Naive B cell (primary cell): ENCODE measurements at regions not wholly inside any gene's neighbourhood (a gene's known extent, or its start where the extent isn't known, plus 50 kb on each side); places are given as distances from the start of the nearest gene placed in this dataset.

Source experiments
- ATAC-seq, 2 donors: fragments of 150-1000 bp; cut with Tn5 transposase; 2 replicates each; pipeline ENCODE4 v1.10.0; 2021; ENCODE audit warnings: low read depth in 2 of 2, mild to moderate bottlenecking in 2 of 2, moderate library complexity in 2 of 2
- DNase-seq: peaks from one replicate; pipeline ENCODE4 v3.0.0; 2022
- H3K27ac Mint-ChIP-seq, 6 donors: one replicate each; pipeline ENCODE4 v1.8.0; 2020 to 2022; ENCODE audit warnings: mild to moderate bottlenecking in 6 of 6, mixed read lengths in 6 of 6, moderate library complexity in 5 of 6, inconsistent platforms in 2 of 6
- H3K27me3 Mint-ChIP-seq, 3 donors: one replicate each; pipeline ENCODE4 v1.8.0; 2021 to 2022; ENCODE audit warnings: mixed read lengths in 3 of 3, mild to moderate bottlenecking in 1 of 3
- H3K36me3 Mint-ChIP-seq, 2 donors: one replicate each; pipeline ENCODE4 v1.8.0; 2020 to 2022; ENCODE audit warnings: mixed read lengths in 2 of 2, inconsistent platforms in 1 of 2, mild to moderate bottlenecking in 1 of 2
- H3K4me1 Mint-ChIP-seq, 3 donors: one replicate each; pipeline ENCODE4 v1.8.0; 2020 to 2022; ENCODE audit warnings: mixed read lengths in 3 of 3, inconsistent platforms in 1 of 3, mild to moderate bottlenecking in 1 of 3, moderate library complexity in 1 of 3
- H3K4me3 Mint-ChIP-seq, 8 donors: one replicate each; pipeline ENCODE4 v1.8.0; 2020 to 2022; ENCODE audit warnings: mild to moderate bottlenecking in 8 of 8, mixed read lengths in 8 of 8, moderate library complexity in 8 of 8, inconsistent platforms in 2 of 8
- H3K9me3 Mint-ChIP-seq, 7 donors: one replicate each; pipeline ENCODE4 v1.8.0; 2020 to 2022; ENCODE audit warnings: mixed read lengths in 7 of 7, mild to moderate bottlenecking in 5 of 7, inconsistent platforms in 2 of 7, moderate library complexity in 1 of 7

DNA sequence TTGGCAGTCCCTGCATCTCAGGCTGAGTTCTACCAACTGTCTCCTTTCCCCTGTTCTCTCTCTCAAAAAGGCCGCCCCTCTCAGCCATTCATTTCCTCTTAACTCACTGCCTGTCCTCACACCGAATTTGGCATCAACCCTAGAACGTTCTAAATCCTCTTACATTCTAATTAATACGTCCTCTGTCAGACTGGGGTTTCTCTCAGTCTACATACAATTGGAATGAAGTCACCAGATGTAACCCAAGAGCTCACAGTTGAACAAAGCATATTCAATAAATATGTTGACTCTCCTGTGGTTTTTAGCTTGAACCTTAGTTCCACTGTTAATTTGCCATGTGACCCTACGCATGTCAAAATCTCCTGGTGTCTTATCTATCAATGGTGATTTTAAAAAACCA, 269.6 kb downstream of the CLIC5 start:
- Mint-ChIP-seq H3K36me3 (peaks cover 0 to 18% of the 10 kb centered on the region in 2 donors), H3K27ac (no peak overlapping the region), H3K4me1 (peaks cover 11 to 17% (median 14%) of the 10 kb centered on the region in 3 donors), H3K9me3 (peaks cover 4 to 22% (median 15%) of the 10 kb centered on the region in 7 donors), H3K4me3 (no peak overlapping the region), H3K27me3 (peaks cover 0 to 5% (median 1%) of the 10 kb centered on the region in 3 donors)
- ATAC-seq (no peak), DNase-seq (no peak)

DNA sequence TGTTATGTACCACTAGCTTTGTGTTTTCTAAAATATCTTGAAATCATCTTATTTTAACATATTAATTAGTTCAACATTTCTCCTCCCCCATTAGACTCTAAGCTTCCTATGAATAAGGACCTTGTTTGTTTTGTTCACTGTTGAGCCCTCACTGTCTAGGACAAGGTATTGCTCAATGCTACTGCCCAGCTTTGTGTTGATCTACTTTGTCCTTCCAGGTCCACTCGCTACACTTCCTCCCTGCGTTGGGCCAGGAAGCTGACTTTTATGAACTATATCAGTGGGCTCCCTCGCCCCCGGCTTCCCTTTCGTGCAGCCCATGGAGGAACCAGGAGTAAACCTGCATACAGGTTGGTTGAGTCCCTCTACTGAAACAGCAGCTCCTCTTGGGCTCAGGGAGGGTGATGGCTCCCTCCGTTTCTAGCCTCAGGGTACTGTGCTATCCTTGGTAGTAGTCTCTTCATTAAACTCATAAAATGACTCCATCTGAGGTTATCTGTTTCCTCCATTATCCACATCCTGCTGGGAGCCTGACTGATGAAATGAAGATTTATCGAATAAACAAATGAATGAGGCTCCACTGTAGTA, 272.5 kb downstream of the CLIC5 start:
- Mint-ChIP-seq H3K36me3 (peaks cover 0 to 12% of the 10 kb centered on the region in 2 donors), H3K9me3 (peaks cover 1 to 16% (median 13%) of the 10 kb centered on the region in 7 donors), H3K4me1 (peaks cover 17 to 19% (median 17%) of the 10 kb centered on the region in 3 donors), H3K27ac (peak overlapping the region in 1 of 6 donors; percentile 8), H3K27me3 (no peaks in the 10 kb centered on the region), H3K4me3 (peak overlapping the region in 3 of 8 donors; percentile 7 to 43 (median 21))
- DNase-seq = no peak
- no peak for ATAC-seq

DNA sequence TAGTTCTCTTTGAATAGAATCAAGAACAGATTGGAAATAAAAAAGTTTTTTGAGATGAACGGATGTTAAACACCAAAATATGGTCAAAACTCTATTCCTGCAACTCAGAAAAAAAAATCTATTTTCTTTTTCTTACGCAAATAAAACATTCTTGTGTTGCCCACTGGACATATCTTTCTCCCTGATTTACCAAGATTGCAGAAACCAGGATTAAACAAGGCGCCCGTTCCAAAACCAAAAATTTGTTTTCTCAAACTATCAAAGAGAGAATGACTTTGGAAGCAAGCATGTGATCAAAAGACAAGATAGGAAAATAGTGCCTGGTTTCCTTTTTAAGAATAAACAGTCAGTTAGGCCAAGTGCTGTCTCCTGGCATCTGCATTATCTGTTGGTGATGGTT, 273.1 kb downstream of the CLIC5 start:
- Mint-ChIP-seq H3K4me3 (peak overlapping the region in 3 of 8 donors; percentile 49 to 87 (median 85)), H3K36me3 (peaks cover 0 to 9% of the 10 kb centered on the region in 2 donors), H3K27me3 (no peaks in the 10 kb centered on the region), H3K27ac (peak overlapping the region in 1 of 6 donors; percentile 51), H3K4me1 (peaks cover 17 to 24% (median 23%) of the 10 kb centered on the region in 3 donors), H3K9me3 (peaks cover 0 to 10% (median 8%) of the 10 kb centered on the region in 7 donors)
- DNase-seq = no peak
- no peak for ATAC-seq

DNA sequence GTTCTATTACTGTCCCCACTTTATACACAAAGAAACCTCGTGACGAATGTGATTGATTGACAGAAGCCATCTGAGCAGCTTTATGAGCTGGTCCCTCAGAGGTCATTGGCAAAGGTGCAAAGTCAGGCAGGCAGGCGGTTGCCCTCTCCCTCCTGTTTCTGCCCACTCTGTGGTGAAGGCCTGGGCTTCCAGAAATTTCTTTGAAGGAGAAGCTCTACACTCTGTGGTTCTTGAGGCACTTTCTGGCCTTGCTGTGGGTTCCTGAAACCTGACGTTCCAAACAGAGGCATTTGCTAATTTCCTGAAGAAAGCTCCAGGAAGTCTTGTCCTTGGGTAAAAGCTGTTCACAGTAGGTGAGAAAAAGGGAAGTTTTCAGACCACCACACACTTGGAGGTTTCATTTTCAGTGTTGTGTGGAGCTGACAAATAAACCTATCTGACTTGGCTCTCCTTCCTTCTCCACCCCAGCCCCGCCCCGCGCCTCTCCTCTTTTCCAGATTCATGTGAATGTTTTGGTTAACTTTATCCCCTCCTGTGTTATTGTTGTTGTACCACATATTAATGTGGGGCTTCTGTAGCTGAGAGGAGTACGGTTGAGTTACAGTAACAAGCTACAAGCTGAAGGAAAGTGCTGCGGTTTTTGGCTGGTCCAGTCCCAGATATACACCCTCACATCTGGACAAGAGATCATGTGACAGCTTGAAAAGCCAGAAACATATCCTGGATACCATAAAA, 274.1 kb downstream of the CLIC5 start:
- Mint-ChIP-seq H3K27ac (peak overlapping the region in 5 of 6 donors; percentile 48 to 73 (median 70)), H3K9me3 (peaks cover 0 to 4% (median 0%) of the 10 kb centered on the region in 7 donors), H3K27me3 (no peaks in the 10 kb centered on the region), H3K4me1 (peaks cover 17 to 30% (median 27%) of the 10 kb centered on the region in 3 donors), H3K36me3 (no peaks in the 10 kb centered on the region), H3K4me3 (peak overlapping the region; percentile 24 to 87 (median 68))
- DNase-seq (peak; percentile 11), ATAC-seq (peak; percentile 66 to 79)

DNA sequence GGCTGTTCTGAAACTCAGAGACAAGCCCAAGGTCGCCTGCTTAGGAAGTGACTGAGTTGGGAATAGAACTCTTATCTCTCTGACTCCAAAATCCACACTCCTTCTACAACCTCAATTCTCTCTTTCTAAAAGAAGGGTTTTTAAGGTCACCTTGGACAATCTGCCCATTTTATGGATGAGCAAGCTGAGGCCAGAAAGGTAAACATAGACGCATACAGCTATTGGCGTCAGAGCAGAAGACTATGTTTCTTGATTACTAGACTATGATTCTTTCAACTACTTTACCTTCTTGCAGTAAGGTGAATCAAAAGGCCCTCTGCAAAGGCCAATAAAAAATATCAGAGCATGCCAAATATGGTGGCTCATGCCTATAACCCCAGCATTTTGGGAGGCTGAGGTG, 276.6 kb downstream of the CLIC5 start:
- no peak overlapping the region for H3K4me3 Mint-ChIP-seq
- H3K36me3 Mint-ChIP-seq = no peaks in the 10 kb centered on the region
- H3K4me1 Mint-ChIP-seq = peaks cover 17 to 30% (median 27%) of the 10 kb centered on the region in 3 donors

DNA sequence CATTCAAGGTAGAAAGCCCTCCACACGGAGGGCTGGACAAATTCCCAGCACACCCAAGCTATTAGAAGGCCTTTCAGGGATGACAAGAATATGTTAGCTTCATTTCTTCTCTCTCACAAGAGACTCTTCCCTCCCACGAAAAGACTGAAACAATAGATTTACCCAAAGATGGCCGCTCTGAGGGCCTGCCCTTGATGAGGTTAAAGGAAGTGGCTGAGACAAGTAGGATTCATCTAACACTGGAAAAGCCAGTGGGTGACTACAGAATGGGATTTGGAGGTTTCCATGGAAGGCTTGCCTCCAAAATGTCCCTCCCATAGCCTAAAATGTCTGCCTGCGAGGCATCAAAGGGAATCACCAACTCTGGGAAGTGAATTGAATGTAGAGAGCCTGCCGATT, 277.6 kb downstream of the CLIC5 start:
- DNase-seq = no peak
- no peak for ATAC-seq
- Mint-ChIP-seq H3K9me3 (no peaks in the 10 kb centered on the region), H3K27me3 (peaks cover 0 to 6% (median 0%) of the 10 kb centered on the region in 3 donors), H3K4me3 (no peak overlapping the region), H3K4me1 (peaks cover 15 to 30% (median 27%) of the 10 kb centered on the region in 3 donors), H3K36me3 (no peaks in the 10 kb centered on the region), H3K27ac (peak overlapping the region in 1 of 6 donors; percentile 15)

More for the DNA sequence above, 276.6 kb downstream of the CLIC5 start:
- H3K9me3 Mint-ChIP-seq = no peaks in the 10 kb centered on the region
- peaks cover 0 to 1% (median 0%) of the 10 kb centered on the region in 3 donors for H3K27me3 Mint-ChIP-seq
- no peak overlapping the region for H3K27ac Mint-ChIP-seq
- ATAC-seq (no peak), DNase-seq (no peak)

DNA sequence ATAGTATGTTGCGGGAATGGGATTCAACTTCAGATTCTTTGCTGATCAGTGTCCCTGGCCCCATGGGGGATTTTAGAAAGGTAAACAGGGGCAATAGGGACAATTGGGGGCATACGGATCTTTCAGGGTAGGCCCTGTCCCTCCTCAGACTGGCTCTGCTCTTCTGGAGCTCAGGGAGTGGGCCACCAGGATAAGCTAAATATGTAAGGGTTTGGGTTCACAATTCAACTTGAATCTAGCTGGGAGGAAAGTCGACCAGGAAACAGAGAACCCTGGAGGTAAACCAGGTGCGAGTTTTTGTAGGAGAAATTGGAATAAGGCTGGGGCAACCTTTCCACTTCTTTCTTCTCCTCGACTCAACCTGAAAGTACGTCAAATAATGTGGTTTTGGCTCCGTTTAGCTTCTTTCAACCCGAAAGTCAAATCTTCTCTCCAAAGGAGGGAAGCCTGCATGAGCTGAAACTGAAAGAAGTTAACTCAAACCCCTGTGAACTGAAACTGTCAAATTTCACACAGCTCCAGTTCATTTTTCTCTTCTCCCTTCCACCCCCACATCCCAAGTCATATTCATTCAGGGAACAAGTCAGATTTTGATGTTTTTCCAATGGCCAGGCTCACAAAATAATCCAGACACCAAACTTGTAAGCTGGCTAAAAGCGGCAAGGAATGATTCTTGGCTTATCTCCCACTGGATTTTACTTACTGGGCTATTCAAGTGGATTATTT, 278.2 kb downstream of the CLIC5 start:
- peaks cover 13 to 30% (median 27%) of the 10 kb centered on the region in 3 donors for H3K4me1 Mint-ChIP-seq
- no peaks in the 10 kb centered on the region for H3K9me3 Mint-ChIP-seq
- ATAC-seq = no peak
- no peaks in the 10 kb centered on the region for H3K36me3 Mint-ChIP-seq
- no peak for DNase-seq
- H3K27ac Mint-ChIP-seq = no peak overlapping the region
- peaks cover 0 to 6% (median 0%) of the 10 kb centered on the region in 3 donors for H3K27me3 Mint-ChIP-seq
- H3K4me3 Mint-ChIP-seq = peak overlapping the region in 1 of 8 donors; percentile 34

DNA sequence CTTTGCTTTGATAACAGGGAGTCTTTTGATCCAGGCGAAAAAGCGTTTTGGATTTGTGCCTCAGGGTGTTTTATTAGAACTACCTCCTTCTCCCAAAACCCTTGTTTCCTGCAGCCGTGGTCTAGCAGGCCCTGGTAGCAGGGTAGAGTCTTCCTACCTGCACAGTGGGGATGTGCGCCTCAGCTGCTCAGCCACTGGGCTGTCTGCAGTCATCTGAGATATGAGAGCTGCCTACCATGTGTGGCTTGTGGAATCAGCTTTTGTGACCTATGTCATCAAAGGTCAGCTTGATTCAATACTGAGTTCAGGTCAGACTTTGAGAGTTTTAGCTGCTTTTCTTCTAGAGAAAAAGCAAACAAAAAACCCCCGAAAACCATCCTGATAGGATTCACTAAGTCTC, 279.5 kb downstream of the CLIC5 start:
- ATAC-seq = no peak
- H3K9me3 Mint-ChIP-seq = no peaks in the 10 kb centered on the region
- no peak overlapping the region for H3K4me3 Mint-ChIP-seq
- no peaks in the 10 kb centered on the region for H3K36me3 Mint-ChIP-seq
- no peak overlapping the region for H3K27ac Mint-ChIP-seq
- peaks cover under 1 to 17% (median 16%) of the 10 kb centered on the region in 3 donors for H3K4me1 Mint-ChIP-seq
- H3K27me3 Mint-ChIP-seq = peaks cover 0 to 6% (median 0%) of the 10 kb centered on the region in 3 donors
- DNase-seq = no peak

DNA sequence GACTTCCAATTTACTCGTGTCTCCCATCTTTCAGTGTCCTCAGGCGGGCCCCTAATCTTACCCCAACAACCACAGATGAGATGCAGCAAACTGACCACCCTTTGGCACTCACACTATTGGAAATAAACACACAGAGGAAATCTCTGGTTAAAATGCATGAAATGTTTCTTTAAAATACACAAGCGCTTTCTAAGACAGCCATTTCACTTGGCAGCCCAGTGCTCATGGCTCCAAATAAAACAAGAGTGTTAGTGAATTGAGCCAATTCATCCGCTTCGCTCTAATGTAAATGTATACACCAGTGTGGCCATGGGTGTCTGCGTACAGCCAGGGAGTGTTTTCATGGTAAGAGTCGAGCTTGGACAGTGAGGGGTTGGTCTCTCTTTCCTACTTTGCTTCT, 282.9 kb downstream of the CLIC5 start:
- Mint-ChIP-seq H3K9me3 (no peaks in the 10 kb centered on the region), H3K4me3 (no peak overlapping the region), H3K27ac (no peak overlapping the region), H3K4me1 (peaks cover 0 to 8% (median 4%) of the 10 kb centered on the region in 3 donors), H3K27me3 (peaks cover 0 to 6% (median 0%) of the 10 kb centered on the region in 3 donors), H3K36me3 (no peaks in the 10 kb centered on the region)
- ATAC-seq (no peak), DNase-seq (no peak)

DNA sequence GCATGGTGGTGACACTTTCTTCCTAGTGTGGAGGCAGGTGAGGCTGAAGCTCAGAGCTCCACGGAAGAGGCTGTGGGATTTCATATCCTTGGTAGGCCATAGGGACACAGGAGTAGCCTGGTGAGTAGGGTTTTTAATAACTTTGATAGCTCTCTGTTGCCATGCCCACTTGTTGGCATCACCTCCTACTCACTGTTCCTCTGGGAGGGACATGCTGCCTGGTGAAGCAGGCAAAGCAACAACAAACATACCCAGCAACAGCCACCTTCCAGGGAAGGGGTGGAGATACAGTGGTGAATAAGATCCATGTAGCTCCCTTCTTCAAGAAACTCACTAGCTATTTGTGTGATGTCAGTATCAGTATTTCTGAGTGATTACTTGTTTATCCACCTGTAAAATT, 285.4 kb downstream of the CLIC5 start:
- ATAC-seq (no peak), DNase-seq (no peak)
- no peaks in the 10 kb centered on the region for H3K36me3 Mint-ChIP-seq
- no peak overlapping the region for H3K4me3 Mint-ChIP-seq
- peaks cover 0 to 4% (median 0%) of the 10 kb centered on the region in 7 donors for H3K9me3 Mint-ChIP-seq
- H3K27me3 Mint-ChIP-seq = peaks cover 0 to 6% (median 0%) of the 10 kb centered on the region in 3 donors
- H3K4me1 Mint-ChIP-seq = no peaks in the 10 kb centered on the region
- no peak overlapping the region for H3K27ac Mint-ChIP-seq

DNA sequence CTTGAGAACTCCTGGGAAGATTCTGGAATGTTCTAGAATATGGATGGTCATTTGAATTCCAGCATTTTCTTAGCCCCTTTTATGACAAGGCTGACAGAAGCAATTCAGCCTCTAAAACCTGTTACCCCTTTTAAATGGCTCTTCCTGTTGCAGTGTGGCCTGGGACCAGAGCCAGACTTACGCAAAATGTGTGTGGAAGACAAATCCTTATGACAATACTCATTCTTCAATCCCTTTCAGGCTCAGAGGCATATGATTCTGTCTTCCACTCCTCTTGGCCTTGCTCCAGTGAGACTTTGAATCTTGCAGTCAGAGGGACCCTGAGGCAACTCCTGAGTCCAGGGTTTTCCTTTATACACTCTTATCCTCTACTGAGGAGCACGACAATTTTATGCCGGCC, 287.0 kb downstream of the CLIC5 start:
- Mint-ChIP-seq H3K4me3 (no peak overlapping the region), H3K9me3 (peaks cover 0 to 4% (median 0%) of the 10 kb centered on the region in 7 donors), H3K36me3 (no peaks in the 10 kb centered on the region), H3K4me1 (no peaks in the 10 kb centered on the region), H3K27ac (no peak overlapping the region), H3K27me3 (peaks cover 0 to under 1% (median 0%) of the 10 kb centered on the region in 3 donors)
- DNase-seq (no peak), ATAC-seq (no peak)

DNA sequence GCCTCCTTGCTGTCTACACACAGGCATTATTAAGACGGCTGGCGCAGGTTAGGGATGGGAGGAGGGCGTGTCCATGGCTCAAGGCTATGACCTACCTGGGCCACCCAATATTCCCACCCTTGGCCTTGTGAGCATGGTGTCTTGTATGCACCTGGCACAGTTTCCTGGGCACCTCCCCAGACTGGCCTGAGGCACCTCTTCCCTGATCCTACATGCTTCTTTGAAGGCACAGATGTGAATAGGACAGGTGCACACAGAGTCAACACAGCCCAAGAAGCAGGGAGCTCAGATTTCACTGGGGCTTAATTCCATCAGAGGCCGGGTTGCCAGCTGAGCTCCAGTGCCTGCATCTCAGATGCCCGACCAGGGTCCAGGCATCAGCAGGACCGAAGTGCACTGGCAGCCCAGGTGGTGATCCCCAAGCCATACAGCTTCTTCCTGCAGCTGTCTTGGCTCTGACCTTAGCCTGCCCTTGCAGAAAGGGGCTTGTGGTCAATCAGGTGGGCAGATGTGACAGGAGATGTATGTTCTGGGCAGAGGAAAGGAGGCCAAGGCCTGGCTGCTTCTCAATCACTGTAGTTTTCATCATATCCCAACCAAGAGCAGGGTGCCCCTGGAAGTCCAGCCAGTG, 287.7 kb downstream of the CLIC5 start:
- peaks cover 0 to 8% (median 3%) of the 10 kb centered on the region in 7 donors for H3K9me3 Mint-ChIP-seq
- ATAC-seq (no peak), DNase-seq (no peak)
- no peaks in the 10 kb centered on the region for H3K4me1 Mint-ChIP-seq
- peaks cover 0 to 2% (median 0%) of the 10 kb centered on the region in 3 donors for H3K27me3 Mint-ChIP-seq
- H3K4me3 Mint-ChIP-seq = no peak overlapping the region
- no peak overlapping the region for H3K27ac Mint-ChIP-seq
- H3K36me3 Mint-ChIP-seq = peaks cover 0 to 2% of the 10 kb centered on the region in 2 donors

DNA sequence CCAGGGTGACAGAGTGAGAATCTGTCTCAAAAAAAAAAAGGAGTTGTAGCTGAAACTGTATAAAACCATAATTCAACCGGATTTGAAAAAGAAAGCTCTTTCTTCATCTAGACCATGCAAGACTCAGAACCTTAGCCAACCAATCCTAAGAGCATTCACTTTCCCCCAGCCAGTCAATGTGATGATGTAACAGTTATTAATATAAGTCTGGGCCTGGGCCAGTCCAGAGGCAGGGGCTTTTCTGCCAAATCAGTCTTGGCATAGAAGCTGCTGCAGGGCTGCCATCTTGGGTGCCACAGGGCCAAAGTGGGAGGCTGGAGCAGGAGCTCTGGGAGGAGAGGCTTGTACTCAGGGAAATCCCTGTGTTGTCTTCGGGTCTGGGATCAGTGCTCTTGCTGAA, 288.4 kb downstream of the CLIC5 start:
- Mint-ChIP-seq H3K4me1 (no peaks in the 10 kb centered on the region), H3K27me3 (peaks cover 0 to 7% (median 0%) of the 10 kb centered on the region in 3 donors), H3K9me3 (peaks cover 0 to 11% (median 6%) of the 10 kb centered on the region in 7 donors), H3K27ac (peak overlapping the region in 1 of 6 donors; percentile 22), H3K36me3 (peaks cover 0 to 7% of the 10 kb centered on the region in 2 donors), H3K4me3 (no peak overlapping the region)
- DNase-seq (no peak), ATAC-seq (no peak)
